ENCODE measurements at regions not wholly inside any gene's neighbourhood (a gene's known extent, or its start where the extent isn't known, plus 50 kb on each side); places are given as distances from the start of the nearest gene placed in this dataset.

DNA sequence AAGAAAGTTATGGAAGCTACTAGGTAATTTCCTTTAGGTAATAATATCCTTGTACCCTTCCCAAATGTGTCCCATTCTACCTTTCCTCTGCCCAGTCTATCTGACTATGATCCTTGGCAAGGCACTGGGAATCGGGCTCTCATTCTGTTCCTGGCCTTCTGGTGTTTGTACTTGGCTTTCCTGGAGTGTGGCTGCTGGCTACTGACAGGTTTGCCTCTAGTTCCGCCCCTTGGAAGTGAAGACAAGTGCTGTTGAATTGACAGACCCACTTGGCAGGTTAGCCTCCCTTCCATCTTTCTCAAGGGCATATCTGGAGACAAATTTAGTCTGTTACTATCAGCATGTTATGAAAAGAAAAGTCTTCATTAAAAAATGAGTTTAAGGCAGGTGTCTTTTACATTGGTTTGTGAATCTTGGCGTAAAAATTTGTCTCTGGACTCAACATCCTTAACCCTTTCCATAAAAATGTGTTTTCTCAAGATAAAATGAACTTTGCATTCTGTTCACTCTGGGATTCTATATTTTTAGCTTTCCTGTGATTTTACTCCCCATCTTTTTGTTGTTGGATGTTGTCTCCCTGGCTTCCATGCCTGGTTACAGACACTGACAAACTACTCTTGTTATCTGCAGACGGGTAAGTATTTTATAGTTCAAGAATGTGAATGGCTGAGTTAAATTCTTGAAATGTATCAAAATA lies 287.4 kb upstream of the PDGFD start:
- DNase-seq (ENCODE audit: extremely low read depth in 1 of 2, low read depth in 1 of 2), result no peak

GRCh38 chr11:104443387-104443786 lies 279.4 kb upstream of the PDGFD start:
- no peak for DNase-seq (ENCODE audit: extremely low read depth in 1 of 2, low read depth in 1 of 2)

DNA sequence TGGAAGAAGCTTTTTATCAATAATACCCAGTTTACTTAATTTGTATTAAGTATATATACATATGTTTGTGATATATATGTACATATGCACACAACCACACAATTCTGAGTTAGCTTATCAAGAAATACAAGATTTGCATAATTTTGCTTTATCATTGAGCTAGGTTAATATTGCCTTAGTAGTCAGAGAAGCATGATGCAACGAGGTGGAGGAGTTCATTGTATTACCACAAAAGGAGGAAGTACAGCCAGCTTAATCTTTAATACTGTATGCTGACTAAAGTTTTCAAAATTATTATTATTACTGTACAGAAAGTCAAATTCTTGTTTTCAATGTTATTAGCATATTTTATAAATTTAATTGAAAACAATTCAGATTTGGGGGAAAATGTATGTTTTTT lies 278.4 kb upstream of the PDGFD start:
- DNase-seq (ENCODE audit: extremely low read depth in 1 of 2, low read depth in 1 of 2), result no peak

- no peak for DNase-seq (ENCODE audit: extremely low read depth in 1 of 2, low read depth in 1 of 2)
Observed at GRCh38 chr11:104435494-104435893, 271.5 kb upstream of the PDGFD start.

DNA sequence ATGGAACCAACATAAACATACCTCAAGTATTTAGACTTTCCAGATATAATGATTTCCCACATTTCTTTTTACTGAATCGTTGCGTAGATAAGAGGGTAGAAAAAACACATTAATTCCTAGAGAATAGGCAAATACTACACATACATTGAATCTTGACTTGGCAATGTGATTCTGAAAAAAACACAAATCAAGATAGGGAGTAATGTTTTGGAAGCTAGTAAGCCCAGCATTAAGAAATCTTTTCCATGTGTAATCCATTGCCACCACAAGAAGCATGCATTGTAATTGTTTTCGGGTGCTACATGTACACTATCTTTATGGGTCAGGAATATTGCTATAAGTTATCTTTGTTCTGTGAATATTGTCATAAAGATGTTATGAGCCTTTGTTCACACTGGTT lies 269.8 kb upstream of the PDGFD start:
- DNase-seq (ENCODE audit: extremely low read depth in 1 of 2, low read depth in 1 of 2), result no peak

DNA sequence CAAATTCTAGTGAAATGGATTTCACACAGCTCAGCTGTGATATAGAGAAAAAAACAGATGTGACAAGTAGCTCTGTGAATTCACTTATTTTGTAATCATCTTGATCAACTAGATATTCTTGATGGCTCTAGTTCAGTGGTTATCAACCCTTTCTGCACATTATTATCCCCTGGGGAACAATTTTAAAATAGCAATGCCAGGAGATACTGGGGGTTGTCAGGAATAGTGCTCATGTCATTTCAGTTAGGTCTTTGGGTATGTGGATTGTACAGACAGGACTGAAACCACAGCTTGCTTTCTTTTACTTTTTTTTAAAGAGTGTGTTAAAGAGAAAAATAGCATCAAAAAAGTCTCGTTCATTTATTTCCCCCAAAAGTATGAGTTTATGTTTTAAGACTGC lies 269.0 kb upstream of the PDGFD start:
- no peak for DNase-seq (ENCODE audit: extremely low read depth in 1 of 2, low read depth in 1 of 2)

GRCh38 chr11:104432526-104432925 lies 268.6 kb upstream of the PDGFD start:
- DNase-seq (ENCODE audit: extremely low read depth in 1 of 2, low read depth in 1 of 2), result no peak

DNA sequence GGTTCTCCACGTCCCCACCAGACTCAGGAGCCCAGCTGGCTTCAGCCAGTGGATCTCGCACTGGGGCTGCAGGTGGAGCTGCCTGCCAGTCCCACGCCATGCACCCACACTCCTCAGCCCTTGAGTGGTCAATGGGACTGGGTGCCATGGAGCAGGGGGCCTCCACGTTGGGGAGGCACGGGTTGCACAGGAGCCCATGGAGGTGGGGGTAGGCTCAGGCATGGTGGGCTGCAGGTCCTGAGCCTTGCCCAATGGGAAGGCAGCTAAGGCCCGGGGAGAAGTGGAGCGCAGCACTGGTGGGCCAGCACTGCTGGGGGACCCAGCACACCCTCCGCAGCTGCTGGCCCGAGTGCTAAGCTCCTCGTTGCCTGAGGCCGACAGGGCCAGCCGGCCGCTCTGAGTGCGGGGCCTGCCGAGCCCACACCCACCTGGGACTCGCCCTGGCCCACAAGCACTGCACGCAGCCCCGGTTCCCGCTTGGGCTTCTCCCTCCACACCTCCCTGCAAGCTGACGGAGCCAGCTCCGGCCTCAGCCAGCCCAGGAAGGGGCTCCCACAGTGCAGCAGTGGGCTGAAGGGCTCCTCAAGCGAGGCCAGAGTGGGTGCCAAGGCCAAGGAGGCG lies 258.5 kb upstream of the PDGFD start:
- no peak for DNase-seq (ENCODE audit: extremely low read depth in 1 of 2, low read depth in 1 of 2)

- DNase-seq (ENCODE audit: extremely low read depth in 1 of 2, low read depth in 1 of 2), result no peak
Observed at GRCh38 chr11:104410336-104410735, 246.4 kb upstream of the PDGFD start.

DNA sequence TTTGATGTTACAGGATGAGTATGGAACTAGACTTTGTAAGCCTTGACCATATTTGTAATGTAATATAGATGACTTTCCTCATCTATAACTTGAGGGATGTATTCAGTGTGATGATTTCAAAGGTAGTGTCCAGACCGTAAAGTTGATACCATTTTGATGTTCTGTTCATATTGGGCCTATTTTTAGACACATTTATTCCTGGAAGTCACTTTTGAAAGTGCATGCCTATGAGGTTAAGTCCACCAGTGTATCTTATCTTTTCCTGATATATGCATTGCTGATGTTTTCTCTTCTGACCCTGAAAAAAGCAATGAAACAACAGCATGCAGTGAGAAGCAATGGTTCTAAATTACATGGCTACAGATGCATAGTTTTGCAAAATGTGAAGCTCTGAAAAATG lies 244.7 kb upstream of the PDGFD start:
- DNase-seq (ENCODE audit: extremely low read depth in 1 of 2, low read depth in 1 of 2), result no peak

- no peak for DNase-seq (ENCODE audit: extremely low read depth in 1 of 2, low read depth in 1 of 2)
Observed at GRCh38 chr11:104405277-104405676, 241.3 kb upstream of the PDGFD start.

DNA sequence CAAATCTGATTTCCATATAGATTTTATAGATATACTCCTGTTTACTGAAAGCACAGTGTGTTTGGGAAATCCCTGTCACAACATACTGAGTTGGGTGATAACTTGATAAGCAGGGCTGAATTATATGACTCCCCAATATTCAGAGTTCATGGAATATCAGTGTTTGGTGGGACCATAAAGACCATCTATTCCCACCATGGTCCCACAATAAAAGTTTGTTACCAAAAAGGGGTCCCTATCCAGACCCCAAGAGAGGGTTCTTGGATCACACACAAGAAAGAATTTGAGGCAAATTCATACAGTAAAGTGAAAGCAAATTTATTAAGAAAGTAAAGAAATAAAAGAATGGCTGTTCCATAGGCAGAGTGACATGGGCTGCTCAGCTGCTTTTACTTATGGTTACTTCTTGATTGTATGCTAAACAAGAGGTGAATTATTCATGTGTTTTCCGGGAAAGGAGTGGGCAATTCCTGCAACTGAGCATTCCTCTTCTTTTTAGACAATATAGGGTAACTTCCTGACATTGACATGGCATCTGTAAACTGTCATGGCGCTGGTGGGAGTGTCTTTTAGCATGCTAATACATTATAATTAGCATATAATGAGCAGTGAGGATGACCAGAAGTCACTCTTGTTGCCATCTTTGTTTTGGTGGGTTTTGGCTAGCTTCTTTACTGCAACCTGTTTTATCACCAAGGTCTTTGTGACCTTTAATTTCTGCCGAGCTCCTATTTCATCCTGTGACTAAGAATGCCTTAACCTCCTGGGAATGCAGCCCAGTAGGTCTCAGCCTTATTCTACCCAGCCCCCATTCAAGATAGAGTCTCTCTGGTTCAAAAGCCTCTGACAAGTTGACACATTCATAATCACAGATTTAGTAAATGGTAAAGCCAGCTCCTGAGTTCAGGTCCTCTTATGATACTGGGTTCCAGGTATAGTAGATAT lies 240.6 kb upstream of the PDGFD start:
- no peak for DNase-seq (ENCODE audit: extremely low read depth in 1 of 2, low read depth in 1 of 2)

DNA sequence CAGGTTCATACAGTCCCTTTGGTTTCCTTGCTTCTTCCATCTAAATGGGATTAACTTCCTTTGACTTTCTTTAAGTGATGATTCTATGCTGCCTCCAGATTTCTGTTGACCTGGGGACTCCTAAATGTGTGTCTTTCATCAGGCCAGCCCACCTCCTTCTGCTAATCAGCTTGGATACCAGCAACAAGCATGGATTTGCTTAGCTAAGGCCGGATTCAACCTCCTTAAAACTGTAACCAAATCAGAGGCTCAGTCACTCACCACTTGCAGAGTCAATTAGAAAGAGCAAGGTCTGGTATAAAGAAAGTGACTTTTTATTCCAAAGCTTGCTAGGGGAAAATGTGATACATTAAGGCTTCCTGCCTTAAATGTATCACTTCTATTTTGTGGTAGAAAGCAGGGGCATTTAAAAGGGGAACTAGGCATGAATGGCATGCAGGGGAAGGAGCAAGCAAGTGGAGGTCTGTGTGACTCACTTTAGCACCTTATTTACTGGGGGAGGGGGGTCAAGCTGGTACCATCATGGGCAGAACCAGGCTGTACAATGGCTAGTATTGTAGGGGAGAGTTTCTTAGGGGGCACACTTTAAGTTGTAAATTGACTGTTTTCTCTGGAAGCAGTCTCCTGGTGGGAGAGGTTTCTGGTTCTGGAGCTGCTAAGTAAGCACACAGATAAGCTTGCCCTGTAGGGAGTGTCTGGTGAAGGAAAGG lies 239.0 kb upstream of the PDGFD start:
- no peak for DNase-seq (ENCODE audit: extremely low read depth in 1 of 2, low read depth in 1 of 2)

GRCh38 chr11:104394508-104394907 lies 230.6 kb upstream of the PDGFD start:
- DNase-seq (ENCODE audit: extremely low read depth in 1 of 2, low read depth in 1 of 2), result no peak

GRCh38 chr11:104390651-104391050 lies 226.7 kb upstream of the PDGFD start:
- no peak for DNase-seq (ENCODE audit: extremely low read depth in 1 of 2, low read depth in 1 of 2)

DNA sequence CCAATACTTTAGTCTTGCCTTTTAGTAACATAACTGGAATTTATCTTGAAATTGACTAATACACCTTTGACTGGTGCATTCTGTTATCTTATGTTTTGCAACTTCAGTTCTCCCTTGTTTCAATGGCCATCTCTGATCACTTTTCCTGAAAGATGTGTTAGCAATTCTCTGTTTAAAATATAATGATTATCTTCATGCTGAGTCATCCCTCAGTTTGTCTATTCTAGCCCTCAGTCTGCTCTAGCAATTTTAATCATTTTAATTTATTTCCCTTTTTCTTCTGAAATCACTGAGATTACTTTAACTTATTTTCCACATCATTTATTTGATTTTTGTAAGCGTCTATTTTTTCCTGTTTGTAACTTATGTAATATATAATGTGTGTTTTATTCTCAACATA lies 221.9 kb upstream of the PDGFD start:
- DNase-seq (ENCODE audit: extremely low read depth in 1 of 2, low read depth in 1 of 2), result no peak

- DNase-seq (ENCODE audit: extremely low read depth in 1 of 2, low read depth in 1 of 2), result no peak
Observed at GRCh38 chr11:104380358-104380757, 216.4 kb upstream of the PDGFD start.

DNA sequence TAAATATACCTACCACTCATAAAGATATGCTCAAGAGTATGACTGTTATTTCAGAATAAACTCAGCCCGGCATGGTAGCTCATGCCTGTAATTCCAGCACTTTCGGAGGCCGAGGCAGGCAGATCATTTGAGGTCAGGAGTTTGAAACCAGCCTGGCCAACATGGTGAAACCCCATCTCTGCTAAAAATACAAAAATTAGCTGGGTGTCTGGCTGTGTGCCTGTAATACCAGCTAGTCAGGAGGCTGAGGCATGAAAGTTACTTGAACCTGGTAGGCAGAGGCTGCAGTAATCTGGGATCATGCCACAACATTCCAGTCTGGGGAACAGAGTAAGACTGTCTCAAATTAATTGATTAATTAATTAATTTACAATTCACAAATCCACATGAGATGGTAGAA lies 208.2 kb upstream of the PDGFD start:
- no peak for DNase-seq (ENCODE audit: extremely low read depth in 1 of 2, low read depth in 1 of 2)

DNA sequence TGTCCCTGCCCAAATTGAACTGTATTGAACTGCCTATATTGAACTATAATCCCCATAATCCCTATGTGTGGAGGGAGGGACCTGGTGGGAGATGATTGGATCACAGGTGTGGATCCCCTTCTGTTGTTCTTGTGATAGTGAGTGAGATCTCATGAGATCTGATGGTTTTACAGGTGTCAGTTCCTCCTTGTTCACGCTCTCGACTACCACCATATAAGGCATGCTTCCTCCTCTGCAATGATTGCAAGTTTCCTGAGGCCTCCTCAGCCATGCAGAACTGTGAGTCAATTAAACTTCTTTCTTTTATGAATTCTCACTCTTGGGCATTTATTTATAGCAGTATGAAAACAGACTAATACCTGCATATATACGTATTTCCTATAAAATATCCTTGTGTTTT lies 206.5 kb upstream of the PDGFD start:
- DNase-seq (ENCODE audit: extremely low read depth in 1 of 2, low read depth in 1 of 2), result no peak

GRCh38 chr11:104369761-104370160 lies 205.8 kb upstream of the PDGFD start:
- no peak for DNase-seq (ENCODE audit: extremely low read depth in 1 of 2, low read depth in 1 of 2)

DNA sequence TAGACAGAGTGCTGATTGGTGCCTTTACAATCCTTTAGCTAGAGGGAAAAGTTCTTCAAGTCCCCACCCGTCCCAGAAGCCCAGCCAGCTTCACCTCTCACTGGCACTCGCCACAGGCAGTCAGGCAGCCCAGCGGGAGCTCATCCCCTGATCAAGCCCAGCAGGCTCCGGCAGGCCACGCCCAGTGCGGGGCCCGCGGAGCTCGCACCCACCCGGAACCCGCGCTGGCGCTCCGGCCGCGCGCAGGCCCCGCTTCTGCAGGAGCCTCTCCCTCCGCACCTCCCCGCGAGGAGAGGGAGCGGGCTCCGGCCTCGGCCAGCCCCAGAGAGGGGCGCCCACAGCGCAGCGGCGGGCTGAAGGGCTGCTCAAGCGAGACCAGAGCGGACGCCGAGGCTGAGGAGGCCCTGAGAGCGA lies 202.4 kb upstream of the PDGFD start:
- DNase-seq (ENCODE audit: extremely low read depth in 1 of 2, low read depth in 1 of 2), result no peak
